Dermis blood vessel endothelial cell (primary cell): ENCODE measurements at regions not wholly inside any gene's neighbourhood (a gene's known extent, or its start where the extent isn't known, plus 50 kb on each side); places are given as distances from the start of the nearest gene placed in this dataset.
"Not testable (repeated sequence)": the region's sequence is repeated elsewhere in the genome, so short reads cannot be mapped to it uniquely, and the experiment has no call there.

Source experiments
- DNase-seq: peaks from one replicate; pipeline ENCODE4 v3.0.0; 2010

DNA sequence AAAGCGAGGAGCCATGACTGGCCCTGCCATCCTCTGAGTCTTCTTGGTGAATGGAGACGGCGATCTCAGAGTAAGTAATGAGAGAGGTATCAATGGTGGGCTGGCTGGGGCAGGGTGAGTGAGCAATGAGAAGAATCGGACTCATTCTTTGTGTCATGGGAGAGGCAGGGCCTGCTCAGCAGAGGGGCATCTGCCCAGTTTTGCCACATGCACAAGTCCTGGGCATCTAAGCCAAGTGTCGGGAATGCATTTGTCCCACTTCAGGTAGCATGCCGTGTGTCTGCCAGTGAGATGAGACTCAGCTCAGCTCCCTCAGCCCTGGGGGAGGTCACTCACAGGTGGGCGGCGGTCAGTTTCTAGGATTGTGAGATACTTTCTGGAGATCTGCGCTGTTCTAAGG lies 791.0 kb upstream of the RAB6C start:
- no peak for DNase-seq

DNA sequence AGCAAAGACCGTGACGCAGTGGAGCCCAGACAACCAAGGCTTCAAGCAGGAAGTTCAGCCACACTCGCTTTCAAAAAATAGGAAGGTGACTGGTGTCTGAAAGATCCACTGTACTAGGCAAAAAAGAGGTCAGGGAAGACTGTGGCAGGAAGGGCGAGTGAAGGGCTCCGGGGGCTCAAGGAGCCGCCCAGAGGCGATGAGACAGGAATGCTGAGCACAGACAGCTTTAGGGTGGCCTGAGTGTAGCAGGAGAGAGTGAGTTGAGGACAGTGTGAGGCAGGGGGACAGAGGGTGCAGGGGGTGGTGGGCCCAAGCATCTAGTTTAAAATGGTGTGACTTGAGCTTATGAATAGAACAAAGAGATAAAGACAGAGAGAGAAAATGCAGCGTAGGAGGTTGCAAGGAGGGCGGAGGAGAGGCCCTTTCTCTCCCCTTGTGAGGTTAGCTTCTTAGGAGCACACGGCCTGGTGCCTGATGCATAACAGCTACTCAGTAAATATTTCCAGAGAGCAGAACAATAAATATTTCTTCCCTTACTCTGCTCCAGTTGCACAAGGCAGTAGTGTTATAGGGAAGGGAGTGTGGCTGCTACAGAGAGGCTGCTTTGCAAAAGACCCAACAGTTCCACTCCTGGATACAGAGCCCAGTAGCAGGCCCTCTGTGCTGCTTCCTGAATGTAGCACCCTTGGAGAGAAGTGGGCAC lies 789.7 kb upstream of the RAB6C start:
- DNase-seq, result no peak

DNA sequence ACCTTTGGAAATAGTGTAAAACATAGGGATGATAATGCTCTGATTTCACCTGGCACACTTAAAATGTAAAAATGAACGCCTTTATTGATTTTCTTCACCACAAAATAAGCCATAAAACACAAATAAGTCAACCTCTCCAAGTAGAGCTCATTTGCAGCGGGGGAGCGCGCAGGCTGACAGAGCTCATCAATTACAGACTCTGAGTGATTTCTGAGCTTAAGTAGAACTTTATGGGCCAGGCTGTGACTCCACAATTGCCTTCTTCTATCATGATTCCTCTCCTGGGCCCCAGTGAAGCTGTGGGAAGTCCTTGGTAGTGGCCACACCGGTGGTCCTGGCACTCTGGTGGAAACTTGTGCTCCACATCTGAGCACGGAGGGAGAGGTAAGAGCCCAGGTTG lies 789.0 kb upstream of the RAB6C start:
- no peak for DNase-seq

DNA sequence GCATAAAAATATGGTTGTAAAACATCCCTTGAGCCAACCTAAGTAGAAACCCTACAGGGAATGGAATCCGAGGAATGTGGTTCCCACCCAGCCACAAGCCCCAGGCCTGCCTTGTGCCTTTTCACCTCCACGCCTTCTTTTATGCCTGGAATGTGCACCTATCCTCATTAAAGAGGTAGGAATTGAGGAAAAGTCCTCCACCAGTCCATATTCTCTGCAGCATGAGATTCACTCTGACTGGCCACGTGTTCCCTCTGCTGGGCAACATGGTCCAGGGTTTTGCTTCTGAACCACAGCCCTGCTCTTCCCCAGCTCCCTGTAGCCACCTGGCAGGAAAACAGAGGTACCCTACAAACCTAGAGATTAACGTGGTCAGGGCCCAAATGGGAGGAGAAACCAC lies 787.9 kb upstream of the RAB6C start:
- no peak for DNase-seq

DNA sequence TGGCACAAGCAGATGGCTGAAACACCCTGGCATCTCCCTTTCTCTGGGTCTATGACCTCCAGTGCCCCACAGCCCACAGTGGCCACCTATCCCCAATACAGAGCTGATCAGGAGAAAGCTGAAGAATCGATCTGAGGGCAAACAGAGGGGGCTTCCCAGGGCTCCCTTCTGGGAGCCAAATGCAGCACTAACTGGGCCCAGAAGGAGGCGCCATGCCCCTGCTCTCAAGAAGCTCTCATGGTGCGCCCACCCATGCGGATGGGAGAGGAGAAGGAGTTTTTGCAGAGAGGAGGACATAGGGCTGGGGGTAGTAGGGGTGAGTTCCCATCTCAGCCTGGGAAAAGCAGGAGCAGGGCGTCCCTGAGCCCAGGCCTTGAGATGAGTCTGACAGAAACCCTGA lies 787.3 kb upstream of the RAB6C start:
- no peak for DNase-seq

DNA sequence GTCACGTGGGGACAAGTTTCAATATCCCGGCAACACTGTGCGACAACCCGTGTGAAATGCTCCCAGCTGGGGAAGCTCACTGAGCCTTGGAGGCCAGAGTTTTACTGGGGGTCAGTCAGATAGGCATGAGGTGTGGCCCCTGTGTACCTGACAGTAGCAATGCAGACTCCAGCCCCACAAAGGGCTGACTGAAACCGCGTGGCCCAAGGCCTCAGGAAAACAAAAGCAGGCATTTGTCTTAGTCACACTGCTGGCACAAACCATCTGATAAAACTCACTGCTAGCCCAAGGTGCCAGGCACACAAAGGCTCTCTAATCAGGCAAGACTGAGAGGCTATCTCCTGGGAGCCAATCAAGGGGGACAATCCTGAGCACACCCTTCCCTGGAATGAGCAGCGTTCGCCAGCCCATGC lies 786.6 kb upstream of the RAB6C start:
- no peak for DNase-seq

DNA sequence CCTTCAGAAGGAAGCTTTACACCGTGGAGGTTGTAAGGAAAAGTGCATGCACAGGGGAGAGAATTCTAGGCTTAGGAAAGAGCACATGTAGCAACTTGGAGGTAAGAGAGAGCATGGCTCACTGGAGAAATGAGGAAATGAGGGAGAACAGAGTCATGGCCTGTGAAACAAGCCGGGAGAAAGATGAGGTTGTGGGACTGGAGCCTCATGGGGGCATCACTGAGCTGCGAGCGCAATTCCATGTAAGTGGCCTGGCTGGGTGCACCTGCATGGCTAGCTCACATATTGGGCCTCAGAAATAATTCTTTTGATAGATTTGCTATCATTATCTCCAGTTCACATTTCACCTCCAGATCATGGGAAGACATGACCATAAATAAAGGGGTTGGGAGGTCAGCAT lies 785.5 kb upstream of the RAB6C start:
- DNase-seq, result no peak

DNA sequence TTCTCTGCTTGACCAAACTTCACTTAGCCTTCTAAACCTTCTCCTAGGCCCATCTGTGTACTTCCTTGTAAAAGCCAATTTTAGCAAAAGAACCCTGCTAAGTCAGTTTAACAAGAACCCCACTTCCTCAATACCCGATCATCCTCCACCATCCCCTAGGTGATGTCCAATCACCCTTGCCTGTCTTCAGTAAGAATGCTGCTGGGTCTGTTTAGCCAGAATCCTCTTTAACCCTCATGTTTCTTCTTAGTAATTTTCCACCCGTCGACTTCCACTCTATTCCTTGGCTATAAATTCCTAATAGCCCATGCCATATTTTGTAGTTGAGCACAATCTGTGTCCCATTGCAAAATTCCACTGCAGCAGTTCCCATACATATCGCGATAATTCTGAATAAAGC lies 780.0 kb upstream of the RAB6C start:
- no peak for DNase-seq

DNA sequence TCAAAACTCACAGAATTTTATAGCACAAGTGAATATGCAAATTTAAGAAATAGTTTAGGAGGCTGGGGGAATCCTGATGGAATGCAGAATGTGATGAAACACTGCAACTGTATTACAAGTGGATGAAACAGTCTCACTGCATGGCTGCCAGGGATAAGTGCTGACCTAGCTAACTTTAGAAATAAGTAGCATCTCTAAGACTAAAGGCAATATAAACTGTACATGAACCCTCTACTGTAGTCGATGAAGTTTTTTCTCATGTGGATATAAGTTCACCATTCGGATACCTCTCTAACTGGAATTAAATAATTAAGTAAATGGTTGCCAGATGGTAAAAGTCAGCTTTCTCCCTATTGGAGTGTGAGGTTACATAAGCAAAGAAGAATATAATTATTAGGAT lies 777.8 kb upstream of the RAB6C start:
- DNase-seq, result no peak

DNA sequence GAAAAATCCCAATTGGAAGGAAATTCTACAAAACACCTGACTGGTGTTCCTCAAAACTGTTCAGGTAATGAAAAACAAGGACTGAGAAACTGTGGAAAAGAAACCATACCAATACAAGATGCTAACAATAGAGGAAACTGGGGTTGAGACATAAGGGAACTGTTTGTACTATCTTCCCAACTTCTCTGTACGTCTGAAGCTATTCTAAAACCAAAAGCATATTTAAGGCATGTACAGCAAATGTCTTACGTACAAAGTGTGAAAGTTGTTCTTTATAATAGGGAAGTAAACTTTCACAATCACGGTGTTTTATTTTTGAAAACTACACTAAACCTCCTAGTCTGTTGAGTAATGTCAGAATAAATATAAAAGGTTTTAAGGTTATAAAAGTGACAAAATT lies 776.1 kb upstream of the RAB6C start:
- DNase-seq, result no peak

DNA sequence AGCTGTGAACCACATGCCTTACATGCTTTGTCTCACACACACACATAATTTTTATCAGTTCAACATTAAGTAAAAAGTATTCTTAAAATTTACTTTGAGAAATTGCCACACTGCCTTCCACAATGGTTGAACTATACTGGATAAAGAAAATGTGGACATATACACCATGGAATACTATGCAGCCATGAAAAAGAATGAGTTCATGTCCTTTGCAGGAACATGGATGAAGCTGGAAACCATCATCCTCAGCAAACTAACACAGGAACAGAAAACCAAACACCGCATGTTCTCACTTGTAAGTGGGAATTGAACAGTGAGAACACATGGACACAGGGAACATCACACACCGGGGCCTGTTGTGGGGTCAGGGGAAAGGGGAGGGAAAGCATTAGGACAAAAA lies 774.9 kb upstream of the RAB6C start:
- DNase-seq, result not testable (repeated sequence)

DNA sequence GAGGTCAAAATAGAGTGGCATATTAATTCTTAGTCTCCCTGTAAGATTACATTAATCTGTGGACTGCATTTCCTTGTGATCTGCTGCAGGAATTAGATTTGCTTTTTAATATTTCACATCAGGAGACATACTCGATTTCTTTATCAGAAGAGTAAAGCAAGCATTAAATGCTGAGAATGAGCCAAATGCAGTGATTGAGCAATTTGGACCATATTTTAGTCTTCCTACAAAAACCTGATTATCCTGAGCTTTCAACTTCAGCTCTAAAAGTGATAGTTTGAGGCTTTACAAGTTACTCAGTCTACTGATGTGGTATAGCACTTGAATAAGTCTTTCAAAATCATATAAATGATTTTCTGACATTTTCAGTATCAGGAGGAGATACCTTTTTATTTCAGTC lies 774.3 kb upstream of the RAB6C start:
- no peak for DNase-seq

DNA sequence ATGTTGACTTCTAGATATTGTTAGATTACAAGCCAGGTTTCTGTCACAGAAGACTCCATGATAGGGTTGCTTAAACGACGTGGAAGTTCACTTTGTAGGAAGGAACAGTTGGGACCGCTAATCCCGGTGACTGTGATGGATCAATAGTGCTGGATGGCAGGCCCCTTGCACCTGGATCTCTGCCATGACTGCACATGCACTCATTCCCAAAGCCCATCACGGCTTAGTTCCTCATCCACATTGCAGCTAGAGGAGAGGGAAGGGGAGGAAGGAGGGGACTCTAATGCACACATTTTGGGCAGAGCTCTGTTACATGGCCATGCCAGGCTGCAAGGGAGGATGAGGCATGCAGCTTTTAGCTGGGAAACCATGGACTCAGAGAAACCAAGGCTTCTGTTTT lies 773.7 kb upstream of the RAB6C start:
- no peak for DNase-seq

DNA sequence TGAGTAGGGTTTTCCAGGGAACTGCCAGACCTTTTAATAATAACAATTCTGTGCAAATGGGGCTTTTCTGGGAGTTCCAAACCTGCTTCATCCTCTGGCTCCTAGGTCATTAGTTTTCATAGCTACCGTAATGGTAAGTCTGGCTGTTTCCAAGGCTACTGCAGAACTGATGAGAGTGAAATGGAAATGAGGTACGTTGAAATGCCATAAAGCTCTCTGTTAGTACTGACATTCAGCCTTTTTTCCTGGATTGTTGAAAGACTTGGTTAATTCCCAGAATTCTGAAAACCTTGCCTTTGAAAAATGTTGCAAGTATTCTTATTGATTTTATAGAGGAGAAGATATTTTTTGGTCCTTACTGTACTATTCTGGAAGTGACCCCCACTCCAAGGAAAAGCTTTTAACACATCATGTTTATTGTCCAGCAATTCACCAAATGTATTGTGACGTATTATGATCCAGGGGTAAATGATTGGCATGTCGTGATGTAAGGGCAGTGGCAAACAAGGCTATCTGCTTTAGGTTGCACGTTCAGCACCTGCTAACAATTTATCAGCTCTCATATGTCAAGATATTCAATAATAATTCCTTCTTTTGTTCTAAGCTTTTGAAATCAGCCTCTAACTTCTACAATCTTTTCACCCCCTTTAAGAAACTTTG lies 767.0 kb upstream of the RAB6C start:
- DNase-seq, result no peak

DNA sequence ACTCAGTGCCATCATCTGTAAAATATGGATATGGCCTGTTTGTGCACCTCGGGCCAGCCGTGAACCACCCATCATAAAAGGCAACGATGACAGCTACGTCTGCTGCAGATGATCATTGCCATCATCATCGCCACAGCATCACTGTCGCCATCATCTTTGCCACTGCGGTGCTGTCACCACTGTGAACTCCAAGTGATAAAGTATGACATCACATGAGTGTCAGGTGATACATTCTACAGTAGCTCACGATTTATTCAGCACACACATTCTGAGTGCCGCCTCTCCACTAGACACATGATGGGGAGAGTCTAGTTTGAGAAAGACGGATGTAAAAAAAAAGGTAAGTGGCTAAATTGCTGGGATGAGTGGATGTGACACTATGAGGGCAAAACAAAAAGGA lies 755.4 kb upstream of the RAB6C start:
- no peak for DNase-seq

DNA sequence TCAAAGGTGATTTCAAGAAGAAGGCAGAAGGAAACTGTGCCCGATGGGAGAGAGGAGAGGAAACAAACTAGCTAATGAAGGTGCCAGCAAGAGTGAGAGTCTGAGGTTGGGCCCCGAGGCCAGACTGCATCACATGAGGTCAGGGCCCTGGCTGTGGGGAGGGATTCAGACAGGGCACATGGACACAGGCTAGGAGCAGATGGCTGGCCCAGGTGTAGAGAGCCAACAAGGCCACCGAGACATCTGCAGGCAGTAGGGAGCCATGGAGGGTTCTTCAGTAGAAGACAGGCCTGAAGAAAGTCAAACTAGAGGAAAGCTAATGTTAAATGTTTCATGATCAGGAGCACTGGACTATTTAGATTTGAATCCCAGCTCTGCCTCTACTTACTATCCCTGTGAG lies 755.0 kb upstream of the RAB6C start:
- DNase-seq, result no peak

DNA sequence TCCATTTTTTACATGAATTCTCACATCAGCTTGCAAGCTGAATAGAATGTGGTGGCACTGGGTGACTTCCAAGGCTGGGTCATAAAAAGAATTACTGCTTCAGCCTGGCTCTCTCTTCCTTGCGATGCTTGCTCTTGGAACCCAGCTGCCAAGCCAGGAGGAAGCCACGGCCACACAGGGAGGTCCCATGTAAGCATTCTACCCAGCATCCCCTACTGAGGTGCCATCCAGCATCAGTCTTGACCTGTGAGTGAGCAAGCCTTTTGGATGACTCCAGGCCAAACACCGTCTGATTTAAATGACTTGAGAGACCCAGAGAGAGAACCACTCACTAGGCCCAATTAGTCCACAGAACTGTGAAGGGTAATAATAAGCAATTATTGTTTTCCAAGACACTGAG lies 750.3 kb upstream of the RAB6C start:
- DNase-seq, result no peak

DNA sequence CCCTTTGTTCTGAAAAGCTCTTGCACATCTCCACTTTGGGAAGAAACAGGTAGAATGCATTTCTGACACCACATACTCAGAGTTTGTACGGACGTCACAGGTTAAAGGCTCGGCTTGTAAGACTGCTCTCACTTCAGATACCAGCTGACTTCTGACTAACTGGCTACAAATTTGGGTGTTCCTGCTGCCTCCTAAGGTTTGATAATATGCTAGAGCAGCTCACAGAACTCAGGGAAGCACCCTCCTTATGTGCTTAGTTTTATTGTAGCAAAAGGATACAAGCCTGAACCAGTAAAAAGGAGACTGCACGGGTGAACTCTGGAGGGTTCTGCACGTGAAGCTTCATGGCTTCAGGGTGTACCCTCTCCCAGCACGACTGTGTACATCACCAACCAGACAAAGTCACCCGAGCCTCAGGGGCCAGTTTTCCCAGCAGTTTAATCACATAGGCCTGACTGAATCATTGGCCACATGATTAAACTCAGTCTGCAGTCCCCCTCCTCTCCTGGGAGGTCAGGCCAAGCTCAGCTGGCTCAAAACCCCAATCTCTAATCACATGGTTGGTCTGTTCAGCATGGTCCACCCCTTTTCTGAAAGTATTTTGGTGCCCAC lies 749.5 kb upstream of the RAB6C start:
- no peak for DNase-seq

DNA sequence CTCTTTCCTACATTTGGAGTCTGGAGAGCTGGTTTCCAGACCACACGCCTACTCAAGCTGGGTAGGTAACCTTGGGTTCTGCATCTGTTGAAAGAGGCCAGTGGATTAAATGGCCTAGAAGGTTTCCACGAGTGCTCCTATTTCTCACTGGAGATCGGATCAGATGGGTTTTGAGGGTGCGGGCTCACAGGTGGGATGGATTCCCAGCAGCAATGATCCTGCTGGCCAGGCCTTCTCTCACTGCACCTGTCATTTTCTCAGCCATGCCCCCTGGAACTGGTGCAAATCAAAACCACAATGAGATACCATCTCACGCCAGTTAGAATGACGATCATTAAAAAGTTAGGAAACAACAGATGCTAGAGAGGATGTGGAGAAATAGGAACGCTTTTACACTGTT lies 747.5 kb upstream of the RAB6C start:
- no peak for DNase-seq

DNA sequence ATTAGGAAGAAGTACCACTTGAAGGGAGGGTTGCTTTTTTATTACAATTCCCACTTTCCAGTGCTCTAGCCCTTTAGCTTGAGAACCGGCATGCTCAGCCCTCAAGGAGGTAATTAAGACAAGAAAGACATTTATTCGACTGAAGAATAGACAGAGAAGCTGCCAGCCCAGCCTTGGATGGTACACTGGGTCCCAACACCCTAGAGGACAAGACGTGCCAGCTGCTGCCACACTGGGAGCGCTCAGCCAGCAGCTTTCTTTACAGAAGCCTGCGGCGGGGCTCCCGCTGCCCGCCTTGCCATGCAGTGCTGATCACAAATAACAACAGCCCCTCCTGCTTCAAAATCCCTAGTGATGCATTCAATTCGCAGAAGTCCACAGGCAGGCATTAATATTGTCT lies 746.3 kb upstream of the RAB6C start:
- no peak for DNase-seq

DNA sequence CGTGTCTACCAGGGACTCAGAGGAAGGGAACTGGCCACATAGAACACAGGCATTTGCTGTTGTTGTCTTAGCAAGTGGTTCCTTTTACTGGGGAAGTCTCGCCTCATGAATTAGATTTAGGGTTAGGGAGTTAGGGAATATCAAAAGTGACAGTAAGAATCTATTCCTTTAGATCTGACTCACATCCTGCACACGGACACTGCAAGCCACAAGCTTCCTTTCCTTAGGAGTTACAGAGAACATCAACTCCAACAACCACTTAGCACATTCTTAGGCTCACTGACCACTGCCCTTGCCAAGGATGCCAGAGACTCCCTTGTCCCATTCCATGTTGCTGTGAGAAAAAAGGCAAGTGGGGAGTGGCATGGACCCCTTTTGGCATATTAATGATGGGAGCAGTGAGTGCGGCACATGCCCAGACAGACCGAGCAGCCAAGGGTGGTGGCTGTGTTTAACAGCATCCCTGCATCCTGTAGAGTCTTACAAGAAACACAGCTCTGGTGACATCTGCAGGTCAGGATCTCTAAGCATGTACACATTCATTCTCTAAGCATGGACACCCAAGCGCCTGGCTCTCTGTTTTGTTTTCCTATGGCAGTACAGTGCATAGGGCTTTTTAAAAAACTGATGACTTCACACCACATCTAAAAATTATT lies 745.6 kb upstream of the RAB6C start:
- DNase-seq, result no peak

DNA sequence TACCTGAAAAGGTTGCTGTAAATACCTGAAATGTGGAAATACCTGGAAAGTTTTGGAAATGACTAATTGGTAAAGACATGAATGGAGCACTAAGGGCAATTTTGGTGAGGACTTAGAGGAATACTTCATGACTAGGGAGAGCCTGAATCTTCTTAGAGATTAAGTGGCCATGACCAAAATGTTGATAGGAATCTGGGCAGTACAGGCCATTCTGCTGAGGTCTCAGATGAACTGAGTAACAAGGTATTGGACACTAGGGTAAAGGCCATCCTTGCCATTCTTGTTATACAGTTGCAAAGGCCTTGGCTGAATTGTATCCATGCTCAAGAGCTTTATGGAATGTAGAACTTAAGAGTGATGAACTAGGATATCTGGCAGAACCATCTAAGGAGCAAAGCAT lies 742.9 kb upstream of the RAB6C start:
- no peak for DNase-seq

DNA sequence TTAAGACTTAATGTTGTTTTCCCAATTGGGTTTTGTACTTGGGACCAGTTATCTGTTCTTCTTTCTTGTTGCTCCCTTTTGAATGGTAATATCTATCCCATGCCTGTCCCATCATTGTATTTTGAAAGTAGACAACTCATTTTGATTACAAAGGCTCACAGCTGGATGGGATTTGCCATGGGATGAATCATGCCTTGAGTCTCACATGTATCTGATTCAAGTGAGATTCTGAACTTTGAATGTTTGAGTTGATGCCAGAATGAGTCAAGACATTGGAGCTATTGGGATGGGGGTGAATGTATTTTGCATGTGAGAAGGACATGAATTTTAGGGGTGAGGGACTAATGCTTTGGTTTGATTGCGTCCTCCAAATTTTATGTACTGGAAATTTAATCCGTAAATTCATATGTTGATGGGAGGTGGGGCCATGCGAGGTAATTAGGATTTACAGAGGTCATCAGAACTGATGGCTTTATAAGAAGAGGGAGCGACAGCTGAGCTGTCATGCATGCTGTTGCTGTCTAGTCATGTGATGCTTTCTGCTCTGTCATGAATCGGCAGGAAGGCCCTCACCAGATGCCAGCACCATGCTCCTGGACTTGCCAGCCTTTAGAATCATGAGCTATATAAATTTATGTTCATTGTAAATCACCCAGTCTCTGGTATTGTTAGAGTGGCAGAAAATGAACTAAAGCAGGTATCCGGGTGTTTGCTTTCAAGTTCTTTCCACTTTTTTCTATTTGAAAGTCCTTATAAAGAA lies 741.3 kb upstream of the RAB6C start:
- no peak for DNase-seq
